HG03103 (cell line): ENCODE measurements at regions not wholly inside any gene's neighbourhood (a gene's known extent, or its start where the extent isn't known, plus 50 kb on each side); places are given as distances from the start of the nearest gene placed in this dataset.
"Not testable (repeated sequence)": the region's sequence is repeated elsewhere in the genome, so short reads cannot be mapped to it uniquely, and the experiment has no call there.

Experiments used
- ATAC-seq: cut with Tn5 transposase; IDR thresholded peaks from one replicate; pipeline ENCODE4 v1.9.1; 2021; ENCODE audit warnings: low read depth; ENCODE audit not compliant: unreplicated experiment

- no peak for ATAC-seq
Observed at GRCh38 chr19:31520633-31521032, 171.4 kb upstream of the TSHZ3 start.

GRCh38 chr19:31525610-31526147 is 176.4 kb upstream of the TSHZ3 start:
- ATAC-seq: no peak

- ATAC-seq: no peak
Observed at GRCh38 chr19:31527443-31527842, 178.2 kb upstream of the TSHZ3 start.

- ATAC-seq: no peak
Observed at GRCh38 chr19:31528261-31528660, 179.0 kb upstream of the TSHZ3 start.

GRCh38 chr19:31529121-31529520 is 179.9 kb upstream of the TSHZ3 start:
- ATAC-seq: no peak

- no peak for ATAC-seq
Observed at GRCh38 chr19:31530781-31531180, 181.5 kb upstream of the TSHZ3 start.

- ATAC-seq: no peak
Observed at GRCh38 chr19:31531326-31531725, 182.1 kb upstream of the TSHZ3 start.

- no peak for ATAC-seq
Observed at GRCh38 chr19:31532034-31532433, 182.8 kb upstream of the TSHZ3 start.

GRCh38 chr19:31533114-31533513 is 183.9 kb upstream of the TSHZ3 start:
- ATAC-seq: no peak

GRCh38 chr19:31534231-31534630 is 185.0 kb upstream of the TSHZ3 start:
- no peak for ATAC-seq

- ATAC-seq: no peak
Observed at GRCh38 chr19:31534786-31535657, 185.8 kb upstream of the TSHZ3 start.

- no peak for ATAC-seq
Observed at GRCh38 chr19:31535691-31536460, 186.6 kb upstream of the TSHZ3 start.

- no peak for ATAC-seq
Observed at GRCh38 chr19:31537136-31537535, 187.9 kb upstream of the TSHZ3 start.

GRCh38 chr19:31537902-31538301 is 188.7 kb upstream of the TSHZ3 start:
- ATAC-seq: not testable (repeated sequence)

GRCh38 chr19:31538879-31539278 is 189.6 kb upstream of the TSHZ3 start:
- ATAC-seq: no peak

- no peak for ATAC-seq
Observed at GRCh38 chr19:31539386-31539785, 190.2 kb upstream of the TSHZ3 start.

- ATAC-seq: no peak
Observed at GRCh38 chr19:31541396-31541795, 192.2 kb upstream of the TSHZ3 start.

- ATAC-seq: no peak
Observed at GRCh38 chr19:31543456-31543855, 194.2 kb upstream of the TSHZ3 start.

- no peak for ATAC-seq
Observed at GRCh38 chr19:31545777-31546176, 196.5 kb upstream of the TSHZ3 start.

GRCh38 chr19:31546205-31546960 is 197.1 kb upstream of the TSHZ3 start:
- no peak for ATAC-seq

GRCh38 chr19:31548941-31549340 is 199.7 kb upstream of the TSHZ3 start:
- no peak for ATAC-seq
